ACC112 (cell line): ENCODE measurements at regions not wholly inside any gene's neighbourhood (a gene's known extent, or its start where the extent isn't known, plus 50 kb on each side); places are given as distances from the start of the nearest gene placed in this dataset.

Experiments
- H2AFZ ChIP-seq: fragments of 200-600 bp; sonication (generic); one replicate; pipeline ENCODE4 v1.6.0; 2017; ENCODE audit warnings: antibody characterized with exemption, low read length; ENCODE audit not compliant: unreplicated experiment
- H3K27ac ChIP-seq: fragments of 200-600 bp; sonication (generic); 2 replicates; pipeline ENCODE4 v1.5.1; 2014; ENCODE audit warnings: low read depth, mild to moderate bottlenecking, antibody characterized with exemption, low read length, moderate library complexity
- H3K27me3 ChIP-seq: fragments of 200-600 bp; sonication (generic); 2 replicates; pipeline ENCODE4 v1.6.1; 2014; ENCODE audit warnings: mild to moderate bottlenecking, antibody characterized with exemption, low read length, moderate library complexity, mixed read lengths; ENCODE audit not compliant: insufficient read depth
- H3K36me3 ChIP-seq: fragments of 200-600 bp; sonication (generic); 2 replicates; pipeline ENCODE4 v1.6.1; 2016; ENCODE audit warnings: mild to moderate bottlenecking, antibody characterized with exemption, low read length, moderate library complexity, mixed read lengths; ENCODE audit not compliant: insufficient read depth
- H3K4me1 ChIP-seq: fragments of 200-600 bp; sonication (generic); one replicate; pipeline ENCODE4 v1.6.1; 2016; ENCODE audit warnings: low read length, mixed read lengths; ENCODE audit not compliant: insufficient read depth, unreplicated experiment, control insufficient read depth
- H3K4me3 ChIP-seq: fragments of 200-600 bp; sonication (generic); 2 replicates; pipeline ENCODE4 v1.5.1; 2014; ENCODE audit warnings: mild to moderate bottlenecking, low read depth, low read length
- H3K79me2 ChIP-seq: fragments of 200-600 bp; sonication (generic); one replicate; pipeline ENCODE4 v1.6.0; 2016; ENCODE audit warnings: low read length; ENCODE audit not compliant: control insufficient read depth, unreplicated experiment, insufficient read depth

GRCh38 chr21:38039841-38040240, 123.6 kb upstream of the KCNJ6 start:
- no peak overlapping the region for H3K4me3 ChIP-seq

GRCh38 chr21:38041493-38041892, 125.2 kb upstream of the KCNJ6 start:
- Histone ChIP-seq H3K4me1 (no peaks in the 10 kb centered on the region), H3K4me3 (no peak overlapping the region), H2AFZ (no peak overlapping the region), H3K27ac (no peak overlapping the region), H3K79me2 (no peaks in the 10 kb centered on the region), H3K36me3 (no peaks in the 10 kb centered on the region), H3K27me3 (peaks cover 40% of the 10 kb centered on the region)

More at GRCh38 chr21:38039841-38040240, 123.6 kb upstream of the KCNJ6 start:
- Histone ChIP-seq H3K27me3 (peaks cover 31% of the 10 kb centered on the region), H3K27ac (no peak overlapping the region), H2AFZ (no peak overlapping the region), H3K4me1 (no peaks in the 10 kb centered on the region), H3K79me2 (no peaks in the 10 kb centered on the region), H3K36me3 (no peaks in the 10 kb centered on the region)

DNA sequence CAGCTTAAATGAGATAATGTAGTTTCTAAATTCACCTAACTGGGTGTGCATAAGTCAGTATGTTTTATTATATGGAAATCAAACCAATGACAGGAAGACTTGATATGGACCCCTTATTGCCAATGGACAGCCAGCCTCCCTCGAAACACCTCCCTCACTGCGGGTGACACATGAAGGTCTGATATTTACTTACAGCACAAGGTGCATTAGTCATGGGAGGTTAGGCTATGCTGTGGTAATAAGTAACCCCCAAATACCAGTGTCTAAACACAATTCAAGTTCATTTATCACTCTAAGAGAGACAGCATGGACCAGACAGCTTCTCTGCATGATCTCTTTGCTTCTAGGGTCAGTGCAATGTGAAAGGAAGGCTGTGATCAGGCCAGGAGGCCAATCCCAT, 126.0 kb upstream of the KCNJ6 start:
- Histone ChIP-seq H3K4me3 (no peak overlapping the region), H3K4me1 (no peaks in the 10 kb centered on the region), H2AFZ (no peak overlapping the region), H3K27ac (no peak overlapping the region), H3K27me3 (peaks cover 37% of the 10 kb centered on the region), H3K79me2 (no peaks in the 10 kb centered on the region), H3K36me3 (no peaks in the 10 kb centered on the region)

DNA sequence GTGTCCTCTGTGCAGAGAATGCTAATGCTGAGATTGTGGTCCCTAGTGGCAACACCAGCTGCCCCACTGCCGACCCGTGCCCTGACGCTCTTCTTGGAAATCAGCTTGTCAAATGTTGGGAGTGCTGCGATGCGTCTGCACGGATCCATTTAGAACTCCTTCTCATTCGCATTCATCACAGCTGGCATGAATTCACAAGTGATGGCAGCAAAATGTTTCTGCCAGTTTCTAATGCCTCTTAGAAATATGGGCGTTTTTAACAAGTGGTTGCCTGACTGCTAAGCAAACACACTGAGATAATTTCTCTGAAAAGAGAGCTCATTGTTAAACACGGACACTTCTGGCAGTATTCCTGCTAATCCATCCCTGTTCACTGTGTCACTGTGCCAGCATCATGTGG, 131.9 kb upstream of the KCNJ6 start:
- no peaks in the 10 kb centered on the region for H3K79me2 ChIP-seq
- no peak overlapping the region for H3K4me3 ChIP-seq
- no peak overlapping the region for H2AFZ ChIP-seq
- peaks cover 40% of the 10 kb centered on the region for H3K27me3 ChIP-seq
- H3K36me3 ChIP-seq, result no peaks in the 10 kb centered on the region
- no peak overlapping the region for H3K27ac ChIP-seq
- H3K4me1 ChIP-seq, result no peaks in the 10 kb centered on the region

DNA sequence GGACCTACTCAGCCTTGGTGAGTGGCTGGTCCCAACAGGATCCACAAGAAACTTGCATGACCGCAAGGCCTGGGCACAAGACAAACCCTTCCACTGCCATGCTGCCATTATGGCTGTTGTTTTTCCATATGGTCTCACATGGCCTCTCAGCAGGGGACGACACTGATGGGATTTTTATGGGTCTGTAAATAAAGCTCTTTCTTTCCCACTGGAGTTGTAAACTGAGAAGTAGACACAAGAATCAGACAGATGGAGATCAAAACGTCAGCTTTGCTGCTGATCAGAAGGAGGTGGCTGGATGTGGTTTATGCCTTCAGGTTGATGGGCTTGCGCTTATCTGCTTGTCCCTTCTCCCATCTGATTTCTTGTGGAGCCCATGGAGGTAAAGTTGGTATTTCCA, 138.1 kb upstream of the KCNJ6 start:
- Histone ChIP-seq H3K27me3 (peaks cover 28% of the 10 kb centered on the region), H2AFZ (no peak overlapping the region), H3K27ac (no peak overlapping the region), H3K4me1 (no peaks in the 10 kb centered on the region), H3K4me3 (no peak overlapping the region), H3K79me2 (no peaks in the 10 kb centered on the region), H3K36me3 (no peaks in the 10 kb centered on the region)

DNA sequence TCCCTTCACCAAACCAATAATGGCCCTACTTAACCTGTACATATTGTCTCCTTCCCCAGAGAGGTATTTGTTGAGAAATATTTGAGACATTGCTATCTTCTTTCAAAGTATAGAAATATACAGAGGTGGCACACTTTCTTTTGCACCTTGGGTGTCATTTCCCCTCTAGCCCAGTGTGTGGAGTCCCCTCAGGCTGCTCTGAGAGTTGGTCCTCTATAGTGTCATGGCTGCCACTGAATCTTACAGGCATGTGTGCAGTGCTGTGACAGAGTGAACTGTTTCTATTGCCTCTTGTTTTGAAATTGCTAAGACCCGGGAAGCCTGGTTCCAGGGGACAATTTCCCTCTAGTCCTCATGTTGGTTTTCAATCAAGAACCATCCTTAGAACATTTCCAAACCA, 140.2 kb upstream of the KCNJ6 start:
- no peaks in the 10 kb centered on the region for H3K36me3 ChIP-seq
- no peak overlapping the region for H3K4me3 ChIP-seq
- H3K27ac ChIP-seq, result no peak overlapping the region
- no peak overlapping the region for H2AFZ ChIP-seq
- H3K27me3 ChIP-seq, result peaks cover 26% of the 10 kb centered on the region
- H3K4me1 ChIP-seq, result no peaks in the 10 kb centered on the region
- no peaks in the 10 kb centered on the region for H3K79me2 ChIP-seq

GRCh38 chr21:38057626-38058025, 141.4 kb upstream of the KCNJ6 start:
- no peaks in the 10 kb centered on the region for H3K36me3 ChIP-seq
- no peak overlapping the region for H2AFZ ChIP-seq
- no peaks in the 10 kb centered on the region for H3K4me1 ChIP-seq
- H3K79me2 ChIP-seq, result no peaks in the 10 kb centered on the region
- peaks cover 37% of the 10 kb centered on the region for H3K27me3 ChIP-seq
- H3K27ac ChIP-seq, result no peak overlapping the region
- no peak overlapping the region for H3K4me3 ChIP-seq

- Histone ChIP-seq H3K79me2 (no peaks in the 10 kb centered on the region), H3K27ac (no peak overlapping the region), H3K4me3 (no peak overlapping the region), H3K4me1 (no peaks in the 10 kb centered on the region), H3K27me3 (peaks cover 34% of the 10 kb centered on the region), H2AFZ (no peak overlapping the region), H3K36me3 (no peaks in the 10 kb centered on the region)
Measured at GRCh38 chr21:38060533-38060932, 144.3 kb upstream of the KCNJ6 start.

GRCh38 chr21:38067086-38067739, 151.0 kb upstream of the KCNJ6 start:
- H3K79me2 ChIP-seq, result no peaks in the 10 kb centered on the region
- H3K27ac ChIP-seq, result no peak overlapping the region
- no peak overlapping the region for H3K4me3 ChIP-seq
- H2AFZ ChIP-seq, result no peak overlapping the region
- no peaks in the 10 kb centered on the region for H3K36me3 ChIP-seq
- no peaks in the 10 kb centered on the region for H3K4me1 ChIP-seq
- peaks cover 61% of the 10 kb centered on the region for H3K27me3 ChIP-seq

DNA sequence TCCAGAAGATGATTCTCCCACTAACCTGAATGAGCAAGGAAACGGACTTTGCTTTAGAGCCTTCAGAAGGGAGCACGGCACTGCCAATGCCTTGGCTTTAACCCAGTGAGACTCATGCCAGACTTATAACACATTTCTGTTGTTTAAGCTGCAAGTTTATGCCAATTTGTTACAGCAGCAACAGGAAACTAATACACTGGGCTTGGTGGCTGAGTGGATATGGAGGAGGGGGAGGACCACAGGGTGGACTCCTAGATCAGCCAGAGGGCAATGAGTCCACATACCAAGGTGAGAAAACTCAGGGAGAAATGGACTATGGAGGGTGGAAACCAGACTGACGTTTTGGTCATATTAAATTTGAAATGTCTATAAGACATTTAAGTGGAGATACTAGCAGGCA, 156.2 kb upstream of the KCNJ6 start:
- H3K79me2 ChIP-seq, result no peaks in the 10 kb centered on the region
- H3K4me3 ChIP-seq, result no peak overlapping the region
- H3K27me3 ChIP-seq, result peaks cover 61% of the 10 kb centered on the region
- no peaks in the 10 kb centered on the region for H3K4me1 ChIP-seq
- H3K27ac ChIP-seq, result no peak overlapping the region
- H2AFZ ChIP-seq, result no peak overlapping the region
- no peaks in the 10 kb centered on the region for H3K36me3 ChIP-seq

- Histone ChIP-seq H3K27ac (no peak overlapping the region), H3K4me1 (peaks cover 6% of the 10 kb centered on the region), H2AFZ (no peak overlapping the region), H3K4me3 (no peak overlapping the region), H3K36me3 (no peaks in the 10 kb centered on the region), H3K27me3 (peaks cover 32% of the 10 kb centered on the region), H3K79me2 (no peaks in the 10 kb centered on the region)
Measured at GRCh38 chr21:38075833-38076587, 159.8 kb upstream of the KCNJ6 start.
